Glutamatergic neuron (in vitro differentiated cells): ENCODE measurements at regions not wholly inside any gene's neighbourhood (a gene's known extent, or its start where the extent isn't known, plus 50 kb on each side); places are given as distances from the start of the nearest gene placed in this dataset.

Experiments
- DNase-seq: peaks from one replicate; pipeline ENCODE4 v3.0.0; 2022
- H3K27ac Mint-ChIP-seq: one replicate; pipeline ENCODE4 v1.8.0; 2020; ENCODE audit warnings: mild to moderate bottlenecking, mixed read lengths, inconsistent platforms; ENCODE audit not compliant: unreplicated experiment
- H3K27me3 Mint-ChIP-seq: one replicate; pipeline ENCODE4 v1.8.0; 2020; ENCODE audit warnings: mild to moderate bottlenecking, moderate library complexity, mixed read lengths, inconsistent platforms; ENCODE audit not compliant: unreplicated experiment
- H3K36me3 Mint-ChIP-seq: one replicate; pipeline ENCODE4 v1.8.0; 2020; ENCODE audit warnings: mild to moderate bottlenecking, mixed read lengths, inconsistent platforms; ENCODE audit not compliant: unreplicated experiment
- H3K4me1 Mint-ChIP-seq: one replicate; pipeline ENCODE4 v1.8.0; 2020; ENCODE audit warnings: mild to moderate bottlenecking, low read depth, mixed read lengths, inconsistent platforms; ENCODE audit not compliant: unreplicated experiment
- H3K4me3 Mint-ChIP-seq: one replicate; pipeline ENCODE4 v1.8.0; 2020; ENCODE audit warnings: mild to moderate bottlenecking, mixed read lengths, inconsistent platforms; ENCODE audit not compliant: unreplicated experiment
- H3K9me3 Mint-ChIP-seq: one replicate; pipeline ENCODE4 v1.8.0; 2020; ENCODE audit warnings: mild to moderate bottlenecking, moderate library complexity, mixed read lengths, inconsistent platforms; ENCODE audit not compliant: unreplicated experiment
- TF ChIP-seq, protein P1 (sequence below): fragments of 200-600 bp; sonication (generic); IDR thresholded peaks from one replicate; pipeline ENCODE4 v1.5.0; 2021; ENCODE audit not compliant: partially characterized antibody, unreplicated experiment

GRCh38 chr5:104540448-104540847, 977.9 kb upstream of the NUDT12 start:
- TF ChIP-seq, protein P1, sequence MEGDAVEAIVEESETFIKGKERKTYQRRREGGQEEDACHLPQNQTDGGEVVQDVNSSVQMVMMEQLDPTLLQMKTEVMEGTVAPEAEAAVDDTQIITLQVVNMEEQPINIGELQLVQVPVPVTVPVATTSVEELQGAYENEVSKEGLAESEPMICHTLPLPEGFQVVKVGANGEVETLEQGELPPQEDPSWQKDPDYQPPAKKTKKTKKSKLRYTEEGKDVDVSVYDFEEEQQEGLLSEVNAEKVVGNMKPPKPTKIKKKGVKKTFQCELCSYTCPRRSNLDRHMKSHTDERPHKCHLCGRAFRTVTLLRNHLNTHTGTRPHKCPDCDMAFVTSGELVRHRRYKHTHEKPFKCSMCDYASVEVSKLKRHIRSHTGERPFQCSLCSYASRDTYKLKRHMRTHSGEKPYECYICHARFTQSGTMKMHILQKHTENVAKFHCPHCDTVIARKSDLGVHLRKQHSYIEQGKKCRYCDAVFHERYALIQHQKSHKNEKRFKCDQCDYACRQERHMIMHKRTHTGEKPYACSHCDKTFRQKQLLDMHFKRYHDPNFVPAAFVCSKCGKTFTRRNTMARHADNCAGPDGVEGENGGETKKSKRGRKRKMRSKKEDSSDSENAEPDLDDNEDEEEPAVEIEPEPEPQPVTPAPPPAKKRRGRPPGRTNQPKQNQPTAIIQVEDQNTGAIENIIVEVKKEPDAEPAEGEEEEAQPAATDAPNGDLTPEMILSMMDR: no peak
- DNase-seq: no peak
- H3K4me3 Mint-ChIP-seq: no peak overlapping the region
- no peaks in the 10 kb centered on the region for H3K36me3 Mint-ChIP-seq
- H3K27ac Mint-ChIP-seq: no peak overlapping the region
- H3K9me3 Mint-ChIP-seq: no peaks in the 10 kb centered on the region
- H3K4me1 Mint-ChIP-seq: no peaks in the 10 kb centered on the region
- H3K27me3 Mint-ChIP-seq: no peaks in the 10 kb centered on the region

GRCh38 chr5:104539618-104540350, 977.2 kb upstream of the NUDT12 start:
- Mint-ChIP-seq H3K9me3 (no peaks in the 10 kb centered on the region), H3K36me3 (no peaks in the 10 kb centered on the region)
- TF ChIP-seq, protein P1: no peak

DNA sequence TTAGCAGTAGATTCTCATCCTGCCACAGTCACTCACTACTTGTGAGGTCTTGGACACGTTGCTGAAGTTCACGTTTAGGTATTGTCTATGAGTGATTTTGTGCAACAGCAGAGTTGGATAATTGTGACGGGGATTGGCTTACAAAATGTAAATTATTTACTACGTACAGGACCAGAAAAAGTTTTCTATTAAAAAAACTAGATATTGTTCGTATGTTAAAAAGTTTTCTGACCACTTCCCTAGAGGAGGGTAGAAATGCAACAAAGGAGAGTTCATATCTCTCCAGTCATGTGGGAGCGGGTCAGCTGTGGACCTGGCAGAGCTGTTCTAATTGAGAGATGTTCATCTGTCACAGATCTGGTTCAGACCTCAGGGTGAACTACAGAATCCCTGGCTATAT, 976.1 kb upstream of the NUDT12 start:
- no peaks in the 10 kb centered on the region for H3K4me1 Mint-ChIP-seq
- H3K4me3 Mint-ChIP-seq: no peak overlapping the region
- H3K27ac Mint-ChIP-seq: no peak overlapping the region
- no peaks in the 10 kb centered on the region for H3K27me3 Mint-ChIP-seq
- TF ChIP-seq, protein P1: no peak
- DNase-seq: no peak
- H3K9me3 Mint-ChIP-seq: no peaks in the 10 kb centered on the region
- H3K36me3 Mint-ChIP-seq: no peaks in the 10 kb centered on the region

More at GRCh38 chr5:104539618-104540350, 977.2 kb upstream of the NUDT12 start:
- no peaks in the 10 kb centered on the region for H3K4me1 Mint-ChIP-seq
- H3K27me3 Mint-ChIP-seq: no peaks in the 10 kb centered on the region
- no peak for DNase-seq
- H3K4me3 Mint-ChIP-seq: no peak overlapping the region
- H3K27ac Mint-ChIP-seq: no peak overlapping the region

- Mint-ChIP-seq H3K9me3 (no peaks in the 10 kb centered on the region), H3K4me3 (no peak overlapping the region), H3K27me3 (no peaks in the 10 kb centered on the region), H3K4me1 (peaks cover 2% of the 10 kb centered on the region), H3K36me3 (no peaks in the 10 kb centered on the region), H3K27ac (no peak overlapping the region)
- no peak for DNase-seq
- TF ChIP-seq, protein P1: no peak
Measured at GRCh38 chr5:104533498-104533897, 970.9 kb upstream of the NUDT12 start.

GRCh38 chr5:104526866-104527265, 964.3 kb upstream of the NUDT12 start:
- H3K4me3 Mint-ChIP-seq: no peak overlapping the region
- no peak for DNase-seq
- TF ChIP-seq, protein P1: no peak
- H3K9me3 Mint-ChIP-seq: no peaks in the 10 kb centered on the region
- no peak overlapping the region for H3K27ac Mint-ChIP-seq
- H3K27me3 Mint-ChIP-seq: no peaks in the 10 kb centered on the region
- no peaks in the 10 kb centered on the region for H3K36me3 Mint-ChIP-seq
- no peaks in the 10 kb centered on the region for H3K4me1 Mint-ChIP-seq
